ENCODE measurements at regions not wholly inside any gene's neighbourhood (a gene's known extent, or its start where the extent isn't known, plus 50 kb on each side); places are given as distances from the start of the nearest gene placed in this dataset.

DNA sequence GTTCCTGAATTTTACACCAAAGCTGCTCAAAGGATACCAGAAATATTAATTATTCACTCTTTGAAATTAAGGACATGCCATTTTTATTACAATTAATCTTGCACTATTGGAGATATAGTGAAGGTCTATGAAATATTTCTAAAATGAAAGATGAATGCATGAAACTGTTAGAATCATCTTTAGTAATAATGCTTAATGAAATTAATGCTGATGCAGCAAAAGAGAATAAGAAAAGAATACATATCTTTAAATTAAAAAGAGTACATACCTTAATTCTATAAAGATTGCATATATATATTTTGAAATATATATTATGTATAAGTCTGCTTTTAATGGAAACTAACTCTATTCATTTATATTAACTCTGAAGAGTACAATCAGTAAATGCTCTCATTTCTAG lies 236.0 kb downstream of the ALX1 start:
- H3K27ac Mint-ChIP-seq = no peak overlapping the region
- H3K36me3 Mint-ChIP-seq = no peaks in the 10 kb centered on the region
- H3K4me3 Mint-ChIP-seq = no peak overlapping the region
- H3K4me1 Mint-ChIP-seq = no peaks in the 10 kb centered on the region
- no peaks in the 10 kb centered on the region for H3K9me3 Mint-ChIP-seq
- H3K27me3 Mint-ChIP-seq = no peaks in the 10 kb centered on the region

DNA sequence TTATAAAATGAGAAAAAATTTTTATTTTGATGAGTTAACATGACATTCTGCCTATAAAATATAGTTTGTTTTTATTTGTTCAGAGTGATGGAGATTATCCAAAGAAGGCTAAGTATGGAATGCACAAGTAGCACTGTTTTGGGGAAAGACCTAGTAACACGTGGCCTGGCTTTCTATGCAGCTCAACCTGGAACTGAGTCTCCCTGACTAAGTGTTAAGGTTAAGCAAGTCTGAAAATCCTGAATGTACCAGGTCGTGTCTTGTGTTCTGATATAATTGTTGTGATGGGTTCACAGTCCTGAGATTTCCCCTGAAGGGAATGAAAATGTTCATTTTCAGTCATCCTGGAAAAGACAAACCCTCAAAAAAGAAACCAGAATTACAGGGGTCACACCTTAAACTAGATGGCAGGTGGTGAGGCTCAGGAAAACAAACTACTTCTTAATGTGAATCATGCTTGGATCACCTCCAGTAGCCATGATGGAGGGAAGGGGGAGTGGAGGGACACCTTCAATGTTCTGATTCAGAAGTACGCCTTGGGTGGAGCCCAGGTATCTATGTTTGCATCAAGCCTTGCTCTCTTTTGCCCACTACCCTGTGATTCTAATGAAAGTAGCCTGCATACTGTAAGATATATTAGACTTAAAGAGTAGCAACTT lies 236.8 kb downstream of the ALX1 start:
- no peaks in the 10 kb centered on the region for H3K27me3 Mint-ChIP-seq
- peaks cover 0 to under 1% (median 0%) of the 10 kb centered on the region in 3 donors for H3K9me3 Mint-ChIP-seq
- H3K27ac Mint-ChIP-seq = no peak overlapping the region
- no peak overlapping the region for H3K4me3 Mint-ChIP-seq
- no peaks in the 10 kb centered on the region for H3K36me3 Mint-ChIP-seq
- H3K4me1 Mint-ChIP-seq = no peaks in the 10 kb centered on the region

GRCh38 chr12:85519163-85519562 lies 239.1 kb downstream of the ALX1 start:
- Mint-ChIP-seq H3K4me3 (no peak overlapping the region), H3K27ac (no peak overlapping the region), H3K4me1 (no peaks in the 10 kb centered on the region), H3K27me3 (no peaks in the 10 kb centered on the region), H3K9me3 (peaks cover 0 to 4% (median 0%) of the 10 kb centered on the region in 3 donors), H3K36me3 (no peaks in the 10 kb centered on the region)

GRCh38 chr12:85523197-85523596 lies 243.2 kb downstream of the ALX1 start:
- Mint-ChIP-seq H3K4me1 (peaks cover 0 to 11% (median 7%) of the 10 kb centered on the region in 3 donors), H3K27ac (no peak overlapping the region), H3K9me3 (peaks cover 0 to 5% (median 0%) of the 10 kb centered on the region in 3 donors), H3K4me3 (no peak overlapping the region), H3K27me3 (no peaks in the 10 kb centered on the region), H3K36me3 (no peaks in the 10 kb centered on the region)

DNA sequence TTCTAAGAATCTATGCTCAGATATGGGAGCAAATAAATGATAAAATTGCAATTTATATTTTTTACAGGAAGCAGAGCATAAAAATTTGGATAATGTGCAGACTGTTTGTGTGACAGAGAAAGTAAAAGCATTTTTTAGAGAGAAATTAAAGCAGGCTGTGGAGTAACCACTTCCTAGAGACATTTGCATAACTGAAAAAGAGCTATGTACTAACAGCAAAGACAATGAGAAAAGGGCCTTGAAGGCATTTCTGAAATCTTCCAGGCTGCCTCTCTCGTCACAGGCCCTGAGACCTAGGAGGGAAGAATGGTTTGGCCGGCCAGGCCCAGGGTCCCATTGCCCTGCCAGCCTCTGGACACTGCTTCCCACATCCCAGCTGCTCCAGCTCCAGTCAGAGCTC lies 247.2 kb downstream of the ALX1 start:
- peaks cover 0 to 11% (median 10%) of the 10 kb centered on the region in 3 donors for H3K4me1 Mint-ChIP-seq
- no peaks in the 10 kb centered on the region for H3K36me3 Mint-ChIP-seq
- no peaks in the 10 kb centered on the region for H3K27me3 Mint-ChIP-seq
- no peak overlapping the region for H3K27ac Mint-ChIP-seq
- peak overlapping the region in 2 of 4 donors; percentile 7 to 35 for H3K4me3 Mint-ChIP-seq
- H3K9me3 Mint-ChIP-seq = peaks cover 0 to 2% (median 0%) of the 10 kb centered on the region in 3 donors

GRCh38 chr12:85529896-85530295 lies 249.9 kb downstream of the ALX1 start:
- Mint-ChIP-seq H3K4me3 (no peak overlapping the region), H3K27me3 (no peaks in the 10 kb centered on the region), H3K4me1 (peaks cover 0 to 11% (median 10%) of the 10 kb centered on the region in 3 donors), H3K27ac (no peak overlapping the region), H3K9me3 (no peaks in the 10 kb centered on the region), H3K36me3 (no peaks in the 10 kb centered on the region)

GRCh38 chr12:85530456-85530855 lies 250.4 kb downstream of the ALX1 start:
- H3K27me3 Mint-ChIP-seq = no peaks in the 10 kb centered on the region
- no peak overlapping the region for H3K4me3 Mint-ChIP-seq
- no peaks in the 10 kb centered on the region for H3K36me3 Mint-ChIP-seq
- H3K9me3 Mint-ChIP-seq = no peaks in the 10 kb centered on the region
- no peak overlapping the region for H3K27ac Mint-ChIP-seq
- peaks cover 0 to 11% (median 10%) of the 10 kb centered on the region in 3 donors for H3K4me1 Mint-ChIP-seq

DNA sequence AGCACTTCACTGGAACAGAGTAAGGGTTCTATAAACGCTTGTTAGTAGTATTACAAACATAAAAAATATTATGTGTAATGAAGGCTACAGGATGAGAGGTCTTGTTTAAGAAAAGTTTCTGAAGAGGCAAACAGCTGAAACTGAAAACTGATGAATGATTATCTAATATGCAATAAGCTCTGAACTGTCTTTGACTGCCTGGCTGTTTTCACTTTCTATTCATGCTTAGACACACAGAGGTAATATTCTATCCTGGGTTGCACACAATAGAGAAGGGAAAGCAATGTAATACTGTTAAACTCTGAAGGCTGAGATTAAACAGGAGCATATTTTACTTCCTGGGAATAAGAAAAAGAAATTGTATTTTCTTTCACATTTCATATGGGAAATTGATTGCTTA lies 251.3 kb downstream of the ALX1 start:
- Mint-ChIP-seq H3K9me3 (no peaks in the 10 kb centered on the region), H3K4me1 (peaks cover 0 to 11% (median 8%) of the 10 kb centered on the region in 3 donors), H3K27me3 (no peaks in the 10 kb centered on the region), H3K36me3 (no peaks in the 10 kb centered on the region), H3K27ac (no peak overlapping the region), H3K4me3 (no peak overlapping the region)

DNA sequence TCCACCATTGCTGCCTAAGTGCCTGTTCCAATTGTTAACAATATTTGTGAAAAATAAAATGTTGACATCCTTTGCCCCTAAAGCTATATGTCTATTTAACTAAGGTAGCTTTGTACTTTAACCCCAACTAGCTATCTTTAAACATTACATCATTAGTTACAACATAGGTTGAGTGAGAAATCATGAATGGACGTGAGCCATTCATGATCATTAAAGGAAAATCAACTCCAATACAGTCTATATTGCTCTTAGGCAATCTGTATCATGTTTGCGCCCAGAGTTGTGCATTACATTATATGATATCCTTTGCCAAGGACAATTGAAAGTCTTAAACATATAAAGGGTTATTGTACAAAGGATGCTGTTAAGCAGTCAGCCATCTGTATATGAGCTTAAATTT lies 269.6 kb downstream of the ALX1 start:
- no peaks in the 10 kb centered on the region for H3K36me3 Mint-ChIP-seq
- no peaks in the 10 kb centered on the region for H3K9me3 Mint-ChIP-seq
- H3K4me3 Mint-ChIP-seq = no peak overlapping the region
- no peaks in the 10 kb centered on the region for H3K27me3 Mint-ChIP-seq
- no peak overlapping the region for H3K27ac Mint-ChIP-seq
- no peaks in the 10 kb centered on the region for H3K4me1 Mint-ChIP-seq

DNA sequence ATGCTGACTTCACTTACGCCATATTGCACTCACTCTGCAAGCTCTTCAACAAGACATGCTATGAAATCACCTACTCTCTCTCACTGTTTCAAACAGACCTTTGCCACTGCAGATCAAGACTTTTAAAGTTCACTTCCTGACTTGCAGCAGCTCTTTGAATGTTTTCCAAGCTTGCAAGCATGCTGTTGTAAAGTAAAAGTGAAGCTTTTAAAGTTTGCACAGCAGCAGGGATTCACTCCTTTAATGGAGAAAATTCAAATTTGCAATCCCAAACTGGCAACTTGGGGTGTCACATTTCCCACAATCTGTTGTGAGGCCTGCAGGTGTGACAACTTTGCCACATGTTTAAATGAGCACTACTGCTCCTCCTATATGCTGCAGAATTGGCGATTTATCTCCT lies 270.9 kb downstream of the ALX1 start:
- Mint-ChIP-seq H3K27me3 (no peaks in the 10 kb centered on the region), H3K4me1 (no peaks in the 10 kb centered on the region), H3K9me3 (no peaks in the 10 kb centered on the region), H3K4me3 (no peak overlapping the region), H3K36me3 (no peaks in the 10 kb centered on the region), H3K27ac (no peak overlapping the region)

DNA sequence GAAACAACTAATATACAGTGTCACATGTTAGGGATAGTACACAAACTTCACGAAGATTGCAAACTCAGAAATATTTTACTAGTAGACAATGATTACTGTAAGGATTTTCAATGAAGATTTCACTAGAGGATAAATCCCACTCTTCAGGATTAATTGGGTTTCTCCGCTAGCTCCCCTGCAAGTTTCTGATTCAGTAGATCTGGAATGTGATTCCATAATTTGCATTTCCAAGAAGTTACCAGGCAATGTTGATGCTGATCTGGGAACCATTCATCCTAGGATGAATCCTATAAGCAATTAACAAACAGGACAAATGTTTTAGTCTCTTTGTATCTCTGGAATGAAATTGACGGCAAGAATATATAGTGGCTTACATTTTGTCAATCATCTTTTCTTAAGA lies 272.4 kb downstream of the ALX1 start:
- H3K27ac Mint-ChIP-seq = no peak overlapping the region
- no peaks in the 10 kb centered on the region for H3K36me3 Mint-ChIP-seq
- H3K4me1 Mint-ChIP-seq = no peaks in the 10 kb centered on the region
- H3K27me3 Mint-ChIP-seq = no peaks in the 10 kb centered on the region
- H3K9me3 Mint-ChIP-seq = no peaks in the 10 kb centered on the region
- H3K4me3 Mint-ChIP-seq = no peak overlapping the region

DNA sequence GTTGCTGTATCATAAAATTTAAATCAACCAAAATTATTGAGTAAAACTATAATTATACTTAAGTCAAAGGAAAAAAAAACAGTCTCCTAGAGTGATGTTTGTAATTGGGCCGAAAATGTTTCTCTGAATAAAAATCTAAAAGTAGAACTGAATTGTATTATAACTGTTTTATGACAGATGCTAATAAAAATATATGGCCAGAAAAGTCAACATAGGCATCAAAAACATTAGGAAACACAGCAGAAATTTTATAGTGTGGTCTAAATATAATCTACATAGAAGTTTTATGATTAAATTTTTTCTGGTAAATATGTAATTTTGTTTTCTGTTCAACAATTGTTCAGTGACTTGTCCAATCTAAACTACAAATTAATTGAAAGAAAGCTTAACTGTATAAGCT lies 277.8 kb downstream of the ALX1 start:
- no peak overlapping the region for H3K27ac Mint-ChIP-seq
- H3K4me3 Mint-ChIP-seq = no peak overlapping the region
- H3K27me3 Mint-ChIP-seq = peaks cover 2% of the 10 kb centered on the region
- no peaks in the 10 kb centered on the region for H3K4me1 Mint-ChIP-seq
- no peaks in the 10 kb centered on the region for H3K36me3 Mint-ChIP-seq
- H3K9me3 Mint-ChIP-seq = peaks cover 0 to 3% (median 0%) of the 10 kb centered on the region in 3 donors

DNA sequence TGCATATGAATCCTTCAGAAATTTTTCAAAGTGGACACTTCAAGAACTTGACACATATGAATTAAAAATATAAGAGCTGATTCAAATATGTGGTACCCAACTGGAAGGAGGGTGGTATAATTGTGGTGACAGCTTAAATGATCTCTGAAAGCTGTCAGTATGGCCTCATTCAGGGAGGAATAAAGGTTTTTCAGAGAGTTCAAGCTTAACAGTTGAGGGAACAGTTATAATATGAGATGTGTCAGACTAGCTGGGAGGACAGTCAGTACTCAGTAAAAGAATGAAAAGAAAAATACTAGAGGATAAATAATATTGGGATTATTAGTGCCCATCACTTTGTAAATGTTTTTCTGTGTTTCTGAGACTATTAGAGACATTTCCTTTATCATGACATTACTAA lies 277.5 kb downstream of the RASSF9 start:
- no peaks in the 10 kb centered on the region for H3K36me3 Mint-ChIP-seq
- H3K4me3 Mint-ChIP-seq = no peak overlapping the region
- peaks cover 2% of the 10 kb centered on the region for H3K27me3 Mint-ChIP-seq
- H3K4me1 Mint-ChIP-seq = no peaks in the 10 kb centered on the region
- no peak overlapping the region for H3K27ac Mint-ChIP-seq
- H3K9me3 Mint-ChIP-seq = peaks cover 0 to 3% (median 0%) of the 10 kb centered on the region in 3 donors

- Mint-ChIP-seq H3K4me3 (no peak overlapping the region), H3K36me3 (no peaks in the 10 kb centered on the region), H3K9me3 (peaks cover 0 to 3% (median 0%) of the 10 kb centered on the region in 3 donors), H3K27ac (no peak overlapping the region), H3K27me3 (peaks cover 2% of the 10 kb centered on the region), H3K4me1 (no peaks in the 10 kb centered on the region)
Observed at GRCh38 chr12:85559127-85559526, 277.1 kb downstream of the RASSF9 start.

GRCh38 chr12:85559536-85559935 lies 276.7 kb downstream of the RASSF9 start:
- Mint-ChIP-seq H3K9me3 (peaks cover 0 to 3% (median 0%) of the 10 kb centered on the region in 3 donors), H3K4me1 (no peaks in the 10 kb centered on the region), H3K4me3 (no peak overlapping the region), H3K36me3 (no peaks in the 10 kb centered on the region), H3K27me3 (peaks cover 2% of the 10 kb centered on the region), H3K27ac (no peak overlapping the region)

- H3K9me3 Mint-ChIP-seq = peaks cover 0 to 3% (median 0%) of the 10 kb centered on the region in 3 donors
- no peaks in the 10 kb centered on the region for H3K36me3 Mint-ChIP-seq
- H3K4me1 Mint-ChIP-seq = peaks cover 0 to 1% (median 0%) of the 10 kb centered on the region in 3 donors
- no peak overlapping the region for H3K27ac Mint-ChIP-seq
- peaks cover 3% of the 10 kb centered on the region for H3K27me3 Mint-ChIP-seq
- H3K4me3 Mint-ChIP-seq = no peak overlapping the region
Observed at GRCh38 chr12:85562765-85563164, 273.4 kb downstream of the RASSF9 start.
